ENCODE measurements at regions not wholly inside any gene's neighbourhood (a gene's known extent, or its start where the extent isn't known, plus 50 kb on each side); places are given as distances from the start of the nearest gene placed in this dataset.
A peak's percentile ranks its signal among the peaks of the same experiment; 100 is the strongest.

- TF ChIP-seq CTCF (IDR thresholded peaks at IDR 0.05; ENCODE audit: insufficient read depth, low read depth, low read length, missing control alignments): peak; percentile 66
- peak; percentile 60 for DNase-seq (ENCODE audit: low read depth)
- no peak overlapping the region for H3K4me3 ChIP-seq (ENCODE audit: low read length)
These were observed 270.0 kb upstream of the PCDH20 start for GRCh38 chr13:61685682-61686012.

- DNase-seq (ENCODE audit: low read depth): no peak
- no peak for TF ChIP-seq CTCF (IDR thresholded peaks at IDR 0.05; ENCODE audit: insufficient read depth, low read depth, low read length, missing control alignments)
- no peak overlapping the region for H3K4me3 ChIP-seq (ENCODE audit: low read length)
These were observed 269.5 kb upstream of the PCDH20 start for GRCh38 chr13:61684976-61685681.

- no peak for TF ChIP-seq CTCF (IDR thresholded peaks at IDR 0.05; ENCODE audit: insufficient read depth, low read depth, low read length, missing control alignments)
- no peak for DNase-seq (ENCODE audit: low read depth)
These were observed 257.1 kb upstream of the PCDH20 start for GRCh38 chr13:61672756-61673155.

GRCh38 chr13:61670384-61671161 lies 254.9 kb upstream of the PCDH20 start:
- DNase-seq (ENCODE audit: low read depth): no peak
- TF ChIP-seq CTCF (IDR thresholded peaks at IDR 0.05; ENCODE audit: insufficient read depth, low read depth, low read length, missing control alignments): no peak

More at GRCh38 chr13:61672756-61673155, 257.1 kb upstream of the PCDH20 start:
- H3K4me3 ChIP-seq (ENCODE audit: low read length): no peak overlapping the region

GRCh38 chr13:61664801-61665705 lies 249.4 kb upstream of the PCDH20 start:
- TF ChIP-seq CTCF (IDR thresholded peaks at IDR 0.05; ENCODE audit: insufficient read depth, low read depth, low read length, missing control alignments): no peak
- no peak overlapping the region for H3K4me3 ChIP-seq (ENCODE audit: low read length)
- peak; percentile 87 for DNase-seq (ENCODE audit: low read depth)

More at GRCh38 chr13:61670384-61671161, 254.9 kb upstream of the PCDH20 start:
- H3K4me3 ChIP-seq (ENCODE audit: low read length): no peak overlapping the region

GRCh38 chr13:61654481-61654880 lies 238.8 kb upstream of the PCDH20 start:
- no peak for TF ChIP-seq CTCF (IDR thresholded peaks at IDR 0.05; ENCODE audit: insufficient read depth, low read depth, low read length, missing control alignments)
- DNase-seq (ENCODE audit: low read depth): no peak
- no peak overlapping the region for H3K4me3 ChIP-seq (ENCODE audit: low read length)

Measured in epithelial cell of esophagus (primary cell).